Kidney epithelial cell (primary cell): ENCODE measurements at regions not wholly inside any gene's neighbourhood (a gene's known extent, or its start where the extent isn't known, plus 50 kb on each side); places are given as distances from the start of the nearest gene placed in this dataset.

ENCODE experiments used
- DNase-seq: peaks from one replicate; pipeline ENCODE4 v3.0.0-alpha.2; 2010; ENCODE audit warnings: low read depth
- H3K27me3 ChIP-seq: 2 replicates; pipeline ENCODE4 v1.6.0; 2011; ENCODE audit warnings: low read length; ENCODE audit not compliant: control insufficient read depth, insufficient read depth
- H3K36me3 ChIP-seq: 2 replicates; pipeline ENCODE4 v1.5.1; 2011; ENCODE audit warnings: low read length; ENCODE audit not compliant: control insufficient read depth, insufficient read depth
- H3K4me3 ChIP-seq: 2 replicates; pipeline ENCODE4 v1.5.1; 2011; ENCODE audit warnings: low read depth, mild to moderate bottlenecking, control low read depth, low read length
- CTCF ChIP-seq: IDR thresholded peaks from 2 replicates; pipeline ENCODE4 v1.5.1; 2011; ENCODE audit warnings: mild to moderate bottlenecking, moderate library complexity, low read length, control low read depth, inconsistent platforms; ENCODE audit not compliant: insufficient read depth, poor library complexity, severe bottlenecking

DNA sequence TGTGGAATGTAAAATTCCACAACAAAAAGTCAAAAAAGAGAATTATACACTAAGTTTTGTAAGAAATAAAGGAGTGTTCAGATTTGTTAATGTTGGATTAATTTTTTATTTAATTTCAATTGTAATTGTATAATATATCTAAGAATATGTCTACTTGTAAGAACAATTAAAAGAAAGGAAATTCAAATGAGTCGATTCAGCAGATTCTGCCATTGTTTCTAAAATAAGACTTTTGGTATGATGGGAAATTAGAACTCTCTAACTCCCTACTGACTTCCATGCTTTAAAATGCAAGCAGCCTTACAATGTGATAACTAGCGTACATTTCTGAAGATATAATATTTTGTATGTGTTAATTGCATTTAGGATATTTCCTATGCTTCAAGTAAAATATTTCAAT is 395.9 kb upstream of the ZNF717 start:
- no peak for TF ChIP-seq CTCF
- no peak overlapping the region for H3K4me3 ChIP-seq
- DNase-seq = no peak
- no peaks in the 10 kb centered on the region for H3K36me3 ChIP-seq
- H3K27me3 ChIP-seq = no peaks in the 10 kb centered on the region

DNA sequence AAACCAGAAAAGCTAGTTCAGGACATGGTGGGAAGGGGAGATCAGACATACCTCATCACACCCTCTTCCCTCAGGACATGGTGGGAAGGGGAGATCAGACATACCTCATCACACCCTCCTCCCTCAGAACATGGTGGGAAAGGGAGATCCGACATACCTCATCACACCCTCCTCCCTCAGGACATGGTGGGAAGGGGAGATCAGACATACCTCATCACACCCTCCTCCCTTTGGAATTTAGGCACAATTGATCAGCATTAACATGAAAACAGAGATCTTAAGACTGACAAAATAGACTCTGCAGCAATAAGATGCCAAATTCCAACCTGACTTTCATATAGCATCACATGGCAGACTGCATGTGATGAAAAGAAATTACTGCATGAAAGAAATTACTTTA is 412.7 kb upstream of the ZNF717 start:
- no peak for DNase-seq
- Histone ChIP-seq H3K36me3 (no peaks in the 10 kb centered on the region), H3K4me3 (no peak overlapping the region), H3K27me3 (no peaks in the 10 kb centered on the region)
- TF ChIP-seq CTCF = no peak

DNA sequence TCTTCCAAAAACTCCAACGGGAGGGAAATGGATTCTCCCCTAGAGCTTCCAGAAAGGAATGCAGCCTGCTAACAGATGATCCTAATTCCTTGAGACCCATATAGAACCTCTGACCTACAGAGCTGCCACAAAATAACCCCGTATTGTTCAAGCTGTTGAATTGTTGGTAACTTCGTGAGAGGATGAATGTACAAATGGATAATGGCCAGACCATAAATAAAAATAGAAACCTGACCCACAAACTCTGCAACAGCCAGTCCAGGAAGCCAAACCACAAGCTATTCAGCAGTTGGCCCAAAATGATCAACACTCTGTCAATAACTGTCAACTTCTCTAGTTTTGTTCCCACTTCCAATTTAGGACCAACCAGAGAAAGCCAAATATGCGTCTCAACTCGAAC is 414.0 kb upstream of the ZNF717 start:
- Histone ChIP-seq H3K4me3 (no peak overlapping the region), H3K27me3 (no peaks in the 10 kb centered on the region), H3K36me3 (no peaks in the 10 kb centered on the region)
- DNase-seq = no peak
- no peak for TF ChIP-seq CTCF

DNA sequence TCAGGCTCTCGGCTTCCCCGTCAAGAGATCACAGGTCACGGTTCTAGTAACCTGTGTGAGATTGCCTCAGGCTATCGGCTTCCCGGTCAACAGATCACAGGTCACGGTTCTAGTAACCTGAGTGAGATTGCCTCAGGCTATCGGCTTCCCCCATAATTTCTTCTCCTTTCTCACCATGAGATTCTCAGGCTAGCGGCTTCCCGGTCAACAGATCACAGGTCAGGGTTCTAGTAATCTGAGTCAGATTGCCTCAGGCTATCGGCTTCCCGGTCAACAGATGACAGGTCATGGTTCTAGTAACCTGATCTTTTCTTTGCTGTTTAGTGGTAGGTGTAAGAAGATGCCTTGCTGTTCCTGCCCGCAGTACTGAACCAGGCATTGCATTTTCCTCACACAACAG is 418.2 kb upstream of the ZNF717 start:
- no peaks in the 10 kb centered on the region for H3K36me3 ChIP-seq
- no peak for TF ChIP-seq CTCF
- no peak for DNase-seq
- no peak overlapping the region for H3K4me3 ChIP-seq
- H3K27me3 ChIP-seq = no peaks in the 10 kb centered on the region

- no peaks in the 10 kb centered on the region for H3K27me3 ChIP-seq
- DNase-seq = no peak
- no peak overlapping the region for H3K4me3 ChIP-seq
- no peaks in the 10 kb centered on the region for H3K36me3 ChIP-seq
- TF ChIP-seq CTCF = no peak
Observed at GRCh38 chr3:76206346-76206745, 421.0 kb upstream of the ZNF717 start.

DNA sequence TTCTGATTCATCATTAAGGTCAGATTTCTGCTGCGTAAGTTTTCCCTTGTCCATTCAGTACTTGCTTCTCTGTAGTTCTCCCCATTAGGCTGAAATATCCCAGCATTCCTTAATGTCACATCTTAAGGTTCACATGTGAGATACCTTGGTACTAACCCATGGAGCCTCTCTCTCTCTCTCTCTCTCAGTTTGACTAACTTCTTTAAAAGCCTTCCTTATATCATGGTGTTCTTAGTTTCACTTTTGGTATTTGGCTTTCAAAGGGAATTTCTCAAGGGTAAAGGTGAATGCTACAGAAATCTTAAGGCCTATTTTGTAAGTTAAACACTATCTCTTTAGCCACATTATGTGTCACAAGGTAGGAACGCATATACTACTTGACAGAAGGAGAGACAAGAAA is 427.3 kb upstream of the ZNF717 start:
- DNase-seq = no peak
- no peaks in the 10 kb centered on the region for H3K27me3 ChIP-seq
- H3K36me3 ChIP-seq = no peaks in the 10 kb centered on the region
- H3K4me3 ChIP-seq = no peak overlapping the region
- no peak for TF ChIP-seq CTCF
